WTC11 (cell line): ENCODE measurements at regions not wholly inside any gene's neighbourhood (a gene's known extent, or its start where the extent isn't known, plus 50 kb on each side); places are given as distances from the start of the nearest gene placed in this dataset.

Experiments used
- CTCF ChIP-seq: fragments of 200-600 bp; IDR thresholded peaks from 2 replicates; pipeline ENCODE4 v1.8.0; 2022; ENCODE audit warnings: antibody characterized with exemption
- MAX ChIP-seq: sonication (generic); formaldehyde crosslinking; IDR thresholded peaks from 2 replicates; pipeline ENCODE4 v1.8.0; 2022; ENCODE audit warnings: mild to moderate bottlenecking, missing genetic modification reagents
- NR2C2 ChIP-seq: sonication (generic); formaldehyde crosslinking; IDR thresholded peaks from 2 replicates; pipeline ENCODE4 v1.8.0; 2022; ENCODE audit warnings: mild to moderate bottlenecking, missing genetic modification reagents
- USF2 ChIP-seq: sonication (generic); formaldehyde crosslinking; IDR thresholded peaks from 2 replicates; pipeline ENCODE4 v1.8.1; 2023; ENCODE audit warnings: mild to moderate bottlenecking, missing genetic modification reagents, moderate library complexity
- ZNF532 ChIP-seq: fragments of 250-450 bp; sonication (Bioruptor Pico); IDR thresholded peaks from 2 replicates; pipeline ENCODE4 v1.9.0; 2021; ENCODE audit warnings: mild to moderate bottlenecking, borderline replicate concordance

GRCh38 chr5:29185558-29185957 is 2007.9 kb upstream of the CDH6 start:
- TF ChIP-seq CTCF: no peak
- no peak for TF ChIP-seq NR2C2 (CRISPR knock-in tag)
- TF ChIP-seq USF2 (CRISPR knock-in tag): no peak
- TF ChIP-seq MAX: no peak
- TF ChIP-seq ZNF532 (CRISPR knock-in tag): no peak
